Retinal pigment epithelial cell (primary cell): ENCODE measurements at regions not wholly inside any gene's neighbourhood (a gene's known extent, or its start where the extent isn't known, plus 50 kb on each side); places are given as distances from the start of the nearest gene placed in this dataset.

Source experiments
- DNase-seq: peaks from one replicate; pipeline ENCODE4 v3.0.0-alpha.2; 2010; ENCODE audit warnings: low read depth
- H3K4me3 ChIP-seq: 2 replicates; pipeline ENCODE4 v1.5.1; 2011; ENCODE audit warnings: mild to moderate bottlenecking, low read length, control low read depth, moderate library complexity
- CTCF ChIP-seq: conservative IDR thresholded peaks from 2 replicates; pipeline ENCODE4 v1.5.1; 2011; ENCODE audit warnings: low read depth, low read length, control low read depth, inconsistent platforms

- TF ChIP-seq CTCF: no peak
- DNase-seq: no peak
- H3K4me3 ChIP-seq: no peak overlapping the region
These were observed 120.6 kb downstream of the NUF2 start for GRCh38 chr1:163442231-163442879.

GRCh38 chr1:163442895-163443294 lies 121.1 kb downstream of the NUF2 start:
- TF ChIP-seq CTCF: no peak
- DNase-seq: no peak
- H3K4me3 ChIP-seq: no peak overlapping the region

GRCh38 chr1:163443863-163444262 lies 122.1 kb downstream of the NUF2 start:
- no peak for DNase-seq
- TF ChIP-seq CTCF: no peak
- H3K4me3 ChIP-seq: no peak overlapping the region

- no peak overlapping the region for H3K4me3 ChIP-seq
- TF ChIP-seq CTCF: no peak
- no peak for DNase-seq
These were observed 122.9 kb downstream of the NUF2 start for GRCh38 chr1:163444665-163445064.

GRCh38 chr1:163450986-163451385 lies 129.2 kb downstream of the NUF2 start:
- no peak for TF ChIP-seq CTCF
- H3K4me3 ChIP-seq: no peak overlapping the region
- no peak for DNase-seq

- TF ChIP-seq CTCF: no peak
- H3K4me3 ChIP-seq: no peak overlapping the region
- DNase-seq: no peak
These were observed 137.8 kb downstream of the NUF2 start for GRCh38 chr1:163459539-163459938.

- H3K4me3 ChIP-seq: no peak overlapping the region
- no peak for TF ChIP-seq CTCF
- DNase-seq: no peak
These were observed 145.5 kb downstream of the NUF2 start for GRCh38 chr1:163467289-163467688.
